HG03378 (cell line): ENCODE measurements at regions not wholly inside any gene's neighbourhood (a gene's known extent, or its start where the extent isn't known, plus 50 kb on each side); places are given as distances from the start of the nearest gene placed in this dataset.
"Not testable (repeated sequence)": the region's sequence is repeated elsewhere in the genome, so short reads cannot be mapped to it uniquely, and the experiment has no call there.

ENCODE experiments used
- ATAC-seq: cut with Tn5 transposase; IDR thresholded peaks from one replicate; pipeline ENCODE4 v1.9.1; 2021; ENCODE audit warnings: mild to moderate bottlenecking, moderate library complexity; ENCODE audit not compliant: unreplicated experiment

GRCh38 chr5:125691738-125692530, 731.3 kb upstream of the GRAMD2B start:
- ATAC-seq, result not testable (repeated sequence)

GRCh38 chr5:125695996-125696655, 727.1 kb upstream of the GRAMD2B start:
- no peak for ATAC-seq

- no peak for ATAC-seq
Measured at GRCh38 chr5:125696762-125697161, 726.4 kb upstream of the GRAMD2B start.

- ATAC-seq, result no peak
Measured at GRCh38 chr5:125698420-125698819, 724.8 kb upstream of the GRAMD2B start.

- ATAC-seq, result no peak
Measured at GRCh38 chr5:125699860-125700259, 723.3 kb upstream of the GRAMD2B start.

GRCh38 chr5:125700380-125700861, 722.8 kb upstream of the GRAMD2B start:
- ATAC-seq, result no peak

GRCh38 chr5:125703616-125704015, 719.6 kb upstream of the GRAMD2B start:
- no peak for ATAC-seq

GRCh38 chr5:125704888-125705287, 718.3 kb upstream of the GRAMD2B start:
- no peak for ATAC-seq

GRCh38 chr5:125708583-125708982, 714.6 kb upstream of the GRAMD2B start:
- no peak for ATAC-seq

GRCh38 chr5:125710745-125711144, 712.5 kb upstream of the GRAMD2B start:
- ATAC-seq, result no peak

GRCh38 chr5:125712397-125712796, 710.8 kb upstream of the GRAMD2B start:
- ATAC-seq, result no peak

- ATAC-seq, result no peak
Measured at GRCh38 chr5:125713109-125713805, 710.0 kb upstream of the GRAMD2B start.

- no peak for ATAC-seq
Measured at GRCh38 chr5:125715216-125715615, 708.0 kb upstream of the GRAMD2B start.

GRCh38 chr5:125717209-125717608, 706.0 kb upstream of the GRAMD2B start:
- ATAC-seq, result no peak

- no peak for ATAC-seq
Measured at GRCh38 chr5:125719681-125720347, 703.4 kb upstream of the GRAMD2B start.

GRCh38 chr5:125720348-125720685, 702.9 kb upstream of the GRAMD2B start:
- ATAC-seq, result no peak

GRCh38 chr5:125720721-125721120, 702.5 kb upstream of the GRAMD2B start:
- ATAC-seq, result no peak

- no peak for ATAC-seq
Measured at GRCh38 chr5:125722550-125722949, 700.7 kb upstream of the GRAMD2B start.

GRCh38 chr5:125725691-125726090, 697.5 kb upstream of the GRAMD2B start:
- no peak for ATAC-seq

GRCh38 chr5:125743939-125744338, 679.3 kb upstream of the GRAMD2B start:
- no peak for ATAC-seq

GRCh38 chr5:125746917-125747316, 676.3 kb upstream of the GRAMD2B start:
- no peak for ATAC-seq
